ENCODE measurements at regions not wholly inside any gene's neighbourhood (a gene's known extent, or its start where the extent isn't known, plus 50 kb on each side); places are given as distances from the start of the nearest gene placed in this dataset.

- no peak for DNase-seq (ENCODE audit: low read depth)
Measured at GRCh38 chr2:103103678-103104077, 341.8 kb downstream of the TMEM182 start.

- no peak for DNase-seq (ENCODE audit: low read depth)
Measured at GRCh38 chr2:103119352-103119751, 357.5 kb downstream of the TMEM182 start.

DNA sequence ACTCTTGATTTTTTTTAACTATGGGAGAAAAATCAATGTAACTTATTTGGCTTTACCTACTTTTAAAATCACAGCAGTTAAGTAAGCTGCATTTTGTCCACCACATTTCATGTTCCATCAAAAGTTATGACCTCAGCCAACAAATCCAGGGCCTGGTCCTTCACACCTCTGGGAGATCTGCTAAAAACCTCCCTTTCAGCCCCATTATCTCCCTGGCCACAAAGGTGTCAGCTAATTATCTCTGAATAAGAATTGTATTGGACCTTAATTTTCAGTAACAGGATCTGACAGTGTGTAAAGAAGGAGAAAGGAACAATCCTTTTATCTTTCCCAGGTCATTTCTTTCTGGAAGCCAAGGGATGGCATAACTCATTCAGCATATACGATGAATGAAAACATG, 359.3 kb downstream of the TMEM182 start:
- DNase-seq (ENCODE audit: low read depth), result no peak

GRCh38 chr2:103123516-103123915, 361.7 kb downstream of the TMEM182 start:
- DNase-seq (ENCODE audit: low read depth), result no peak

DNA sequence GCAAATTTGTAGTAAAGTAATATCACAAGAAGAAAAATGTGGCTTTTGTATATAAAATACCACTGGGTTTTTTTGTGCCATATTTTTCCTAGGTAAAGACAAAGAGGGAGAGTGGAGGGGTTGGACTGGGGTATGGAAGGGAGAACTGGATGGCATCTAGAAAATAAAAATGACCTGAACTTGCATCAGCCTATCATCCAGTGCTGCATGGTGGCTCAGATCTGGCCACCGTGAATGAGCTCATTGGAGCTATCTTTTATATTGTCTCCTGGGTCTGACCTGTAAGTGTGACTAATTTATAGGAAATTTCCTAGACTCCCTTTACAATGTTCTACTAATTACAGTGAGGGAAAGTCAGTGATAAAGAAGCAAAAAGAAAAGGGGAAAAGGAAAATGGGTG, 369.0 kb downstream of the TMEM182 start:
- no peak for DNase-seq (ENCODE audit: low read depth)

DNA sequence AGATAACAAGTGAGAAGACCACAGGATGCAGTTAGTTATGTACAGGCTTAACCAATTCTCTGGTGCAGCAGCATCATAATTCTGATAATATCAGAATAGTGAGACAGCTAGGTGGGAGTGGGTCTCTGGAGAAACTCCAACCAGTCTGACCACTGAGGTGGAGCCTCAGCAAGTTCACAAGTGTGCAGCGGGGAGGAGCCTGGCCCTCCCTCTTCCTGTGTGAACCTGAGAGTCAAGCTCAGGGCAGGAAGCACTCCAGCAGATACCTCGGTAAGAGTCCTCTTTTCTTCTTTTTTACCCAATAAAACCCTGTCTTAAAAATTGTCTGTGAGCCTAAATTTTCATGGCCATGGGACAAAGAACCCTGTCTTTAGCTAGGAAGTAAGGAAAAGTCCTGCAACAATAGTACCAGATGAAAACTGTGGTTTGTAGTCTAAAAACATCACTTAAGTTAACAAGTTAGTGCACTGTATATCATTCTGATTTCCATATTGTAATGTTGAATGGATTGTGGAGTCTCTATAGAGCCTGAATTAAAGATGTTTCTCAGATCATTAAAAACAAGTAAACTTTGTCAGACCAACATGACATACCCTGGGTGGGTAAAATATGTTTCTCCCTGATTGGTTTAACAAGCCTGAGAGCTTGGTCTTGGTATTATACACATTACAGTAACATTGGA, 370.8 kb downstream of the TMEM182 start:
- DNase-seq (ENCODE audit: low read depth), result no peak

DNA sequence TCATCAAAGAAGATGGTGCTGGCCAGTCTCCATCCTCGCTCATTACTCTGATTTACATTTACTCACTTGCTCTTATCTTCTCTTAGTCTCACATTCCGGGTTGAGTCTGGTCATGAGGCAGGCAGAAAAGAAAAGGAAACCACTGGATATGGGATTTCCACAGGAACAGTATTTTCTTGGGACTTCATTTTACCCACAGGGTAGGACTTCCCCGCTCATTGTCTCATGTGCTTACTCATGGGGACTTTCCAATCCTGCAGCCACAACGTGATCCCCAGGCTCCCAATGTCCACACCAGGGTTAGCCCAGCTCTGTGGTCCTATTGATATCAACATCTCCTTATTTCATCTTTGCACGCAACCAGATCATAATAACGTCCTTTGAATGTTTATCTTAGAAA, 373.8 kb downstream of the TMEM182 start:
- no peak for DNase-seq (ENCODE audit: low read depth)

DNA sequence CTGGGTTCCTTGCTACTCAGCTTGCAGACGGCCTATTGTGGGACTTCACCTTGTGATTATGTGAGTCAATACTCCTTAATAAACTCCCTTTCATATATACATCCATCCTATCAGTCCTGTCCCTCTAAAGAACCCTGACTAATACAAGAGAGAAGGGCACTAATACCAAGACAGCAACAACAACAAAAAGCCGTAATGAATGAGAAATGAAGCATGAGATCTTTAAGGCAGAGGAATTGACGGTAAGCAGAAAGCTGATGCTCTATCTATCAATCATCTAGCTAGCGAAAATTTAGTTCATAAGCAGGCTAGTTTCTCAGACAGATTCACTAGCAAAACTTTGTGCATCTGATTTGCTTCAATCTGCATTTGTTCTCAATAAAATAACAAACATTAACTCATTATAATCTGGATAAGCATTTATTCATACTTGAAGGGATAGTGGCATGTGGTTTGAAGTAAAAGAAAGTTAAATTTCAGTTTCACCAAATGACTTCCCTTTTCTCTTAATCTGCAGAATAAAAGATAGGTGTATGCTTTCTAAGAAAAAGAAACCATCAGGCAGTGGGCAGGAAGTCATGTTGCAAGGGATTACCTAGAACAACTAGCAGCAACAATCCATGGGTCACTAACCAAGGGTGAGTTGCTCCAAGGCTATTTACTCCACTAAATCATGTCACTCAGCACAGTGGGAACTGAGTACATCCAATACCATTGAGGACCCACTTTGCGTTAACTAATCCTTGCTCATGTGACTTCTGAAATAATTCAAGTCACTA, 376.5 kb downstream of the TMEM182 start:
- DNase-seq (ENCODE audit: low read depth), result no peak

DNA sequence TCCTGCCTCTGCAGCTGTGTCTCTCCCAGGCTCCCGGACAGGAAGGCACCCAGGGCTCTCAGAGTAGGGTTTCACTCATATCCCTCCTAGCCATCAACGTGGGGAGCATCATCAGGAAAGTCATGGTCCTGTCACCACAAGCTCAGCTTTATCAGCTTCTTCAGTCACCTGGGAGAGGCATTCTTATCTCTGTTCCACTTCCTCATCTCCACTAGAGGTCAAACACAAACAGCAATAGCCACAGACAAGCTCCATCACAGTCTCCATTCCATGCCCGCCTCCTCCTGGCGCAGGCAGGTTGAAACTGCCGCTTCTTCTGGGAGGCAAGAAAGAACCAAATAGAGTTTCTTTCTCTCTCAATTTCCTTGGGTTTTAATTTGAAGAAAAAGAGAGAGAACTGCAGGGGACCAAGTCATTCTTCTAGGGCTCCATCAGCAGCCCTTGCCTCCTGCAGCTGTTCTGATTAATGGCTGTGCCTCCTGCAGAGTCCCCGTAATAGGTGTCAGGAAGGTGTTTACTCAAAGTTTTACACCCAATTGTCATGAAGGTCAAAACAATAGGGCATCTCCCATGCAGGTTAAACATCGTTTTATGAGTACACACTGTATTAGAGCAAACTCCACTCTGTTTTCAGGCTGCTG, 377.9 kb downstream of the TMEM182 start:
- DNase-seq (ENCODE audit: low read depth), result no peak

- no peak for DNase-seq (ENCODE audit: low read depth)
Measured at GRCh38 chr2:103144837-103145236, 383.0 kb downstream of the TMEM182 start.

- DNase-seq (ENCODE audit: low read depth), result no peak
Measured at GRCh38 chr2:103145739-103146138, 383.9 kb downstream of the TMEM182 start.

DNA sequence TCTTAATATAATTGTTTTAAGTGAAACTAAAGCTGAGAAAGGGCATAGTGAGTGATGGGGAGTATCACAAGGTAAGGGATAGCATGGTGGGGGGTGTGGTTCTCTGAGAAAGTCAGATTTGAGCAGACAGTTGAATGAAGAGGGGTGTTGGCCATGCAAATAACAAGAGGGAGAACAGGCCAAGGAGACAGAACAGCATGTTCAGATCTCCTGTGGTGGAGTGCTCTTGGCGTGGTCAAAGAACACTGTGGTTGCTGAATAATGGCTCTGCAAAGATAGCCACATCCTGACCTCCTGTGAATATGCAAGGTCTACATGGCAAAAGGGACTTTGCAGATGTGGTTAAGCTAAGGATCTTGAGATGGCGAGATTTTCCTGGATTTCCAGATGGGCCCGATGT, 389.2 kb downstream of the TMEM182 start:
- no peak for DNase-seq (ENCODE audit: low read depth)

- no peak for DNase-seq (ENCODE audit: low read depth)
Measured at GRCh38 chr2:103152556-103152955, 390.7 kb downstream of the TMEM182 start.

- DNase-seq (ENCODE audit: low read depth), result no peak
Measured at GRCh38 chr2:103153580-103154284, 391.9 kb downstream of the TMEM182 start.

- no peak for DNase-seq (ENCODE audit: low read depth)
Measured at GRCh38 chr2:103155308-103155707, 393.5 kb downstream of the TMEM182 start.

DNA sequence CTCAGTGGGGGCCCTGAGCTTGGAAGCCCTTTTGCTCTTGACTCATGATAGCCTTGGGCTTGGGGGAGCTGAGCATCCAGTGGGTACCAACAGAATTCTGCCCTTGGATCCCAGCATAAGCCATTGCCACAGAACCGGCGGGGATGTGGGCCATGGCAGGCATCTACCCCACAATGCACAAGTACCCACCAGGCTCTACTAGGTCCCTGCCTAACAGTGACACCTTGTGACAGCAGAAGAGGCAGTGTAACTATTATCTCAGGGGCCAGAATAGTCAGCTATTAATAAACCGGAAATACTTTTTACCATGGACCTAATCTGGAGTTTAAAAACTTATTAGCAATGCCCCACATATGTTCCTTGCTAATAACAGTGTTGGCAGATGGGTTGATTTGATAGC, 397.2 kb downstream of the TMEM182 start:
- DNase-seq (ENCODE audit: low read depth), result no peak

GRCh38 chr2:103161456-103162289, 399.8 kb downstream of the TMEM182 start:
- DNase-seq (ENCODE audit: low read depth), result peak; percentile 50

- DNase-seq (ENCODE audit: low read depth), result no peak
Measured at GRCh38 chr2:103164748-103165147, 402.9 kb downstream of the TMEM182 start.

DNA sequence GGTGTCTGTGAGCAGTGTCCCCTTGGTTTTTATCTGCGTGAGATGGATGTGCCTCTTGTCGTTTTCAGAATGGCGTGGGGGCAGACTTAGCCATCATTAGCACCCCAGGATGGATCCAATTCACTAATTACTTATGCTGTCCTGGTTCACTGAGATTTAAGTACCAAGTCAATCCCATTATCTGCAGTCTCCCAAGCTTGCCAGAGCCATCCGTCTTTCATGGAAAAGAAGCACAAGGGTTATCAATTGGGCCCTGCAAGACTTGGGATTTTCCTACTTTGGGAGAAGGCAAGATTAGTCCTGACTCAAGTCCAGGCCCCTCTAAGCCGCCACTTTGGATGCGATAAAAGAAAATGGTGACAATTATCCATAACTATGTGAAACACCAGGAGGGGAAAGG, 404.0 kb downstream of the TMEM182 start:
- no peak for DNase-seq (ENCODE audit: low read depth)

DNA sequence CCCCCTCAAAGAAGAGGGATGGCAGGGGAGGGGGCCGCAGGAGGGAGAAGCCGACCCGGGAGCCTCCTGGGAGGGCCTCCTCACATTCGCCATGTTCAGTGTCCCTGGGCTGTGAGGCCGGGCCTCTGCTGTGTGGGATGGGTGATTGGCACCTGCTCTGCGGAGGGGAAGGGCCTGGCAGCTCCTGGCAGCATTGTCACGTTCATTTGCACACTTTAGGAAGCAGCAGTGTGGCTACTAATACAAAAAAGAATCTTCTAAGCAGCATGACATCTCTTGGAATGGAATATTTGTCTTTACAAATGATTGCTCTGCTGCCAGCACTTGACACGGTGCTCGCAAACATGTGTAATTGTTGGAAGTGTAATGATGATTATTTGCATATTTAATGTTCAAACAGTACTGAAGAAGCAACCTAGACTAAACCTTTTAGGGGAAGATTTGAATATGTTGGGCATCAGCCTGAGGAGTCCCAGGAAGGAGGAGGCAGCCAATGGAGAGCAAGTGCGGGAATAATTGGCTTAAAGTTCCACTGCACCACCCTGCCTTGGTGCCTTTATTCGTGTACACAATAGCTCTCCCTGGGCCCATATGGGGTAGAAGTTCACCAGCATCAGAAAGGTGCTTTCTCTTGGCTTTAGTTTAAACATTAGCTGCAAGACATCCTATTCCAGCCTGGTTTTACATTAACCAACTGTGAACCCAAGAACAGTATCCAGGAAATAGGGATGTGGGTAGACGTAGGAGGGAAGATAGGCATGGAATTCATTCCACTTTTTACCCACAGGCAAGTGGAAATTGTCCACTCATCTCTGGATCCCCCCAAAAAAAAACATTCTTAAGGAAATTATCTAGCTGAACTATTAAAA, 404.9 kb downstream of the TMEM182 start:
- no peak for DNase-seq (ENCODE audit: low read depth)

DNA sequence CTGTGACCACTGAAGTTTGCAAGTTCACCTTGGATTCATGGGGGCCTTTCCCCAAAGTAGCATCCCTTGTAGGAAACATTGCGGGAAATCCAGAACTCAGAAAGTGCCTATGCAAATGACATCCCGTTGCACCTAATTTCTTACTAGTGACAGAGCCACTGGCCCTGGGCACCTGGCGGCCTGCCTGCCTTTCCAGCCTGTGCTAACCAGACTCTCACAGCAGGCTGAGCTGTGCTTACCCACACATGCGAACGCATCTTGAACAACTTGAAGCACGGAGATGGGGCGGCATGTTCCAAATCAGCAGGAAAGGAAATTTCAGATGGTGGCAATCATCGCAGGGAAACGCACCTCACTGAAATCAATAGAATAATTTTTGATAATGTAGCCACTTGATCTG, 405.8 kb downstream of the TMEM182 start:
- no peak for DNase-seq (ENCODE audit: low read depth)
